ENCODE measurements at regions not wholly inside any gene's neighbourhood (a gene's known extent, or its start where the extent isn't known, plus 50 kb on each side); places are given as distances from the start of the nearest gene placed in this dataset.

DNA sequence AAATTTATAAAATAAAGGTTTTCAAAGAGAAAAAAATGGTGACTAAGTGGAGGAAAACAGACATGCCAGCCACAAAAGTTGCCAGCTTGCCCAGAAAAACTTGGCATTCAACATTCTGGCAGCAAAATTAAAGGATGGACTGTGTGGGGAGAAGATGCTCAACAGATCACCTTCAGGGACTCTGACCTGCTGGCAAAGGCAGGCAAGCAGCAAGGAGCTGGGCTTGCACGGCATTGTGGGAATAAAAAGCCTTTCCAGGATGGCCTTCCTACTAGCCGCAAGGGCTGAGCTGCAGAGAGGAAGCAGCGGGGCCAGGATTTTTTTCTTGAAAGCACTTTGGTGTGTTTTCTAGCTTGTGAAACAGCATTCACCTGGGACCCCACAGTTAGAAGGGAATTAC lies 101.9 kb upstream of the CACNA2D3 start:
- DNase-seq = no peak

DNA sequence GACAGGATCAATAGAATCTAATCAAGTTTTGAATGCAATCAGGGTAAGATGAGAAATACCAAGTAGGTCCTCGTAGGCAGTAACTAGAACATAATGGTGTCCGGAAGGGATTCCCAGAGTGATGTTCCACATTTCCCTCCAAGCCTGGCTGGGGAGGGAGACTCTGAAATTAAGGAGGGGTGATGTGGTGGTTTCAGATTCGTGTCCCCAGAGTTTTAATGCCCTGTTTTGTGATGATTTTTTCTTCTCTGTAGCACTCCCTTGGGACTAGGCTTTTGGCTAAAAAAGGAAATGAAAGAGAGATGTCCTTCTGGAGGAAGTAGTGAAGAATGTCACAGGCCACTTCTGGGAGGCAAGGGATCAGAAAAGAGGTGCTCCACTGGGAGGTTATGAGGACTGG lies 108.3 kb upstream of the CACNA2D3 start:
- DNase-seq = no peak

- no peak for DNase-seq
Observed at GRCh38 chr3:54008744-54009143, 113.6 kb upstream of the CACNA2D3 start.

- no peak for DNase-seq
Observed at GRCh38 chr3:54008099-54008498, 114.3 kb upstream of the CACNA2D3 start.

DNA sequence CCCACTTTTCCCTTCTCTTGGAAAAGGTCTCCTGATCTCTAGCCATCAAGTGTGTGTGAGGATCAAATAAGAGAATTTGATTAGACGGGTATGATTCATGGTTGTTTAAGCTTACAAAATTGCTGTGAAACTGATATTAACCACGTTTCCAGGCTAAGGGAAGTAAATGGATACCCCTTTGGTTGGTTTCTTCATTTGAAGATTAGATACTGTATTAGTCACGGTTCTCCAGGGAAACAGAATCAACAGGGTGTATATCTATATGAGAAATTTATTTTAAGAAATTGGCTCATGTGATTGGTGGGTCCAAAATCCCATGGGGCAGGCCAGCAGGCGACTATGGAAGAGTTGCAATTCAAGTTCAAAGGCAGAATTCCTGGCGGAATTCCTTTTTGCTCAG lies 112.7 kb upstream of the SELENOK start:
- no peak for DNase-seq

DNA sequence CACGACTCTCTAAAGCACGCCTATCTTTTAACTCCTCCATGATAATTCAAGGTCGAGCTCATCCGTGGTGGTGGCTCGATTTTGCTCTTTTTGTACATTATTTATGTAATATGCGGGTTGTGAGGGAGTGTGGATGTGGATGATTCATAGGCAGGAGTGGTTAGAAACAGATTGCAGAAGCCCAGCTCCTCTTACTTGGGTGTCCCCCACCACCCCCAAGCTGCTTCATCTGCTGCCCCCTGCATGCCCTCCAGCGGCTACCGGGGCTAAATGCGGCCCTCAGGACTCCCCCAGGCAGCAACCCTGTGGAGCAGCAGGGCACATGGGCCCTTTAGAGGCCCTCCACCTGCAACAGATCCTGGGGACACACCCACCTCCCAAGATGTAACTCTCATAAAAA lies 111.5 kb upstream of the SELENOK start:
- no peak for DNase-seq

GRCh38 chr3:53999725-54000124 lies 108.1 kb upstream of the SELENOK start:
- DNase-seq = no peak

DNA sequence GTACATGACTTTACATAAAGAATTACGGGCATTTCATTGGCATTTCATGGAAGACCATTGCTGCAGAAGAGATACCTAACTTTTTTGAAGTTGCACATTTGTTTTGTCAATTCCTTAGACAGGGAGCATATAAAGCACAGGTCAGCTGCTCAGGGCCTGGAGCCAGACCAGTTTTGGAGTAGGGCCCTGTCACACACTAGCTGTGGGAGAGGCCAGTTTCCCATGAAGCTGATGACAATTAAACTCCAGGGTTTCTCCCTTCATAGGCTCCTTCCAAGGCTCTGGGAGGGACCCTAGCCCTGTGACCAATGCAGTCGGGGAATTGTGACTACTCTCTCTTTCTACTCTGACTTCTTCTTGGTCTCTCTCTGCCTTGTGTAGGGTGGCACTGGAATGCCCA lies 107.3 kb upstream of the SELENOK start:
- no peak for DNase-seq

GRCh38 chr3:53997476-53997875 lies 105.8 kb upstream of the SELENOK start:
- no peak for DNase-seq

DNA sequence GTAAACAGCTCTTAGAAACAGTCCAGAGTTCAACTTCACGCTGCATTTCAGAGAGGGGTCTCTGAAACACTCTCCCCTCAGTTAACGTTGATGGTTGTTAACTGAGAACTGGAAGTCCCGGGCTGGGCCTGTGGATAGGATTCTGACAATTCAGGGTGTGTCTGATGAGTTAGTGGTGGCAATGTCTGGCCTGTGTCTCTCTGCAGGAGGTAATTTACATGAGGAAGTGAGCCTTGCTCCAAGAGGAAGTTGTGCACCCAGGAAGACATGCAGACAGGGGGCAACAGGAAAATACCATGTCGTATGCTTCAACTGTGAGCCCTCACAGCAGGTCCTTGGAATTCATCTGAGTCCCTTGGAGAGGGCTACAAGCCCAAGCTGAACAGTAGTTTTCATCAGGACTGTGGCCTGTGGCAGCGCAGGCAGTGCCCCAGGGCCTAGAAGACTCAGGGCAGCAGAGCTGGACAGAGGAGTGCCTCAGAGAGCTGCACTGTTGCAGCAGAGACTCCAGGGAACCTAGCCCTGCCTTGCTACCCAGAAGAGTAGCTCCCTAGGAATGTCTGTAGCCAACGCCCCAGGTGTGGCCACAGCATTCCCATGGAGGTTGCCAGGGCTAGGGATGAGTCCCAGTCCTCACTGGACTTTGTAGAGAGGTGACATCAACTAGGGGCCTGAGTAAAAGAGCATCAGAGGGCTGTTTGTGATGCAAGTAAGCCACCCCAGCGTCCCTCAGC lies 104.6 kb upstream of the SELENOK start:
- peak; percentile 15 to 26 for DNase-seq

- no peak for DNase-seq
Observed at GRCh38 chr3:53994986-53995603, 103.4 kb upstream of the SELENOK start.

- DNase-seq = no peak
Observed at GRCh38 chr3:53991240-53991639, 99.6 kb upstream of the SELENOK start.

DNA sequence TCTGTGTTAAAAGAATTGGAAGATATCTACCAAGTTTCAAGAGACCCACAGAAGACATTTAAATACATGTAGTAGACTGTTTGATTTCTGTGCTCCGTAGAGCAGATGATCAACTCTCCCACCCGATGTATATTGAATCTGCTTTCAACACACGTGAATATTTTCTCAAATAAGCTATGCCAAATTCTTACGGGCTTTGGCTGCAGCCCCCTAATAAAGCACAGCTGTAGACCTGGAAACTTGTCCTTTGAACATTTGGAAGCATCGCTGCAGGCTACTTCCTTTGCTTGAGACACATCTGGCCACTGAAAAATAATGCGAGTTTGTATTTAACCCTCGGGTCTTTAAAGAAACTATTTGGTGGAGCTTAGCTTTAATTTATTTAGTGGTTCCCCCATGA lies 98.3 kb upstream of the SELENOK start:
- no peak for DNase-seq

GRCh38 chr3:53989451-53989850 lies 97.8 kb upstream of the SELENOK start:
- no peak for DNase-seq

- no peak for DNase-seq
Observed at GRCh38 chr3:53978386-53978785, 86.7 kb upstream of the SELENOK start.

- DNase-seq = no peak
Observed at GRCh38 chr3:53975382-53975781, 83.7 kb upstream of the SELENOK start.

GRCh38 chr3:53974324-53974723 lies 82.7 kb upstream of the SELENOK start:
- DNase-seq = no peak

- DNase-seq = no peak
Observed at GRCh38 chr3:53973905-53974304, 82.2 kb upstream of the SELENOK start.

- no peak for DNase-seq
Observed at GRCh38 chr3:53970661-53971060, 79.0 kb upstream of the SELENOK start.

DNA sequence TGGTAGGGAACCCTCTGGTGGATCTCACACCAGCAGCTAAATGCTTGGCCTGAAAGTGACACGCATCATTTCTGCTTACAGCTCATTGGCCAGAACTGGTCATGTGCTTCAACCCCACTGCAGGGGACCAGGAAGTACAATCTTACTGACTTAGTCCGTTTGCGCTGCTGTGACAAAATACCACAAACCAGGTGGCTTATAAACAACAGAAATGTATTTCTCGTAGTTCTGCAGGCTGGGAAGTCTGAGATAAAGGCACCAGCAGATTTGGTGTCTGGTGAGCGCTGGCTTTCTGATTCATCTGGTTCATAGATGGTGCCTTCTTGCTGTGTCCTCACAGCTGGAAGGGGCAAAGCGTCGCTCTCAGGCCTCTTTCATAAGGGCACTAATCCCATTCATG lies 77.4 kb upstream of the SELENOK start:
- no peak for DNase-seq

GRCh38 chr3:53965291-53965690 lies 73.6 kb upstream of the SELENOK start:
- no peak for DNase-seq

GRCh38 chr3:53957831-53958230 lies 66.2 kb upstream of the SELENOK start:
- no peak for DNase-seq

GRCh38 chr3:53956586-53956985 lies 64.9 kb upstream of the SELENOK start:
- DNase-seq = no peak

DNA sequence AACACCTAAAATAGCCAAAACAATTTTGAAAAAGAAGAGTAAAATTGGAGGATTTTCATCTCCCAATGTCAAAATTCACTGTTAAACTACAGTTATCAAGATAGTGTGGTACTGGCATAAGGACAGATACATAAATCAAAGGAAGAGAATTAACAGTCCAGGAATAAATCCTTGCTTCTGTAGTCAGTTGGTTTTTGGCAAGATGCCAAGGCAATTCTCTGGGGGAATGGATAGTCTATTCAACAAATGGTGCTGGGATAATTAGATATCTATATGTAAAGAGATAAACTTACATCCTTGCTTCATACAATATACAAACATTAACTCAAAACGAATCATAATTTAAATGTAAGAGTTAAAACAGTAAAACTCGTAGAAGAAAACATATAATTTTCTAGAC lies 57.9 kb upstream of the SELENOK start:
- no peak for DNase-seq

- no peak for DNase-seq
Observed at GRCh38 chr3:53948174-53948573, 56.5 kb upstream of the SELENOK start.
